ENCODE measurements at regions not wholly inside any gene's neighbourhood (a gene's known extent, or its start where the extent isn't known, plus 50 kb on each side); places are given as distances from the start of the nearest gene placed in this dataset.

DNA sequence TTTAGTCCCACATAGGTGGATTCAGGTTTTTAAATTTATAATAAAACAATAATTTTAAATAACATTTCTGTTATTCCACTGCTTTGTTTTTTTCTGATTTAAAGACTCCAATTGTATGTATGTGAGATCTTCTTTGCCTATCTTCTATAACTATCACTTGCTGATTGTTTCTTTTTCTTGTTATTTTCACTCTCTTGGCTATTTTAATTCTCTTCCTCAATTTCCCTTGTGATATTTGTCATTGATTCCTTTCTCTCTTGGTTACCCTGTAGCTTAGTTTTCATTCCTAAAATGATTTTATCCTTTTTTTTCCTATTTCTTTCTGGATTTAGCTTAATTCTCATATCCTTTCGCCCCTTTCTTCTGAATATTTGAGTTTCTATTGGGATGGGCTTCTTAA, 227.3 kb upstream of the TENT5A start:
- TF ChIP-seq, protein P1, sequence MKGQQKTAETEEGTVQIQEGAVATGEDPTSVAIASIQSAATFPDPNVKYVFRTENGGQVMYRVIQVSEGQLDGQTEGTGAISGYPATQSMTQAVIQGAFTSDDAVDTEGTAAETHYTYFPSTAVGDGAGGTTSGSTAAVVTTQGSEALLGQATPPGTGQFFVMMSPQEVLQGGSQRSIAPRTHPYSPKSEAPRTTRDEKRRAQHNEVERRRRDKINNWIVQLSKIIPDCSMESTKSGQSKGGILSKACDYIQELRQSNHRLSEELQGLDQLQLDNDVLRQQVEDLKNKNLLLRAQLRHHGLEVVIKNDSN (IDR thresholded peaks at IDR 0.05): no peak
- TF ChIP-seq, protein P2, sequence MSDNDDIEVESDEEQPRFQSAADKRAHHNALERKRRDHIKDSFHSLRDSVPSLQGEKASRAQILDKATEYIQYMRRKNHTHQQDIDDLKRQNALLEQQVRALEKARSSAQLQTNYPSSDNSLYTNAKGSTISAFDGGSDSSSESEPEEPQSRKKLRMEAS (IDR thresholded peaks at IDR 0.05): no peak
- TF ChIP-seq EP300 (IDR thresholded peaks at IDR 0.05; ENCODE audit: borderline replicate concordance): no peak
- no peak for TF ChIP-seq NFIC (IDR thresholded peaks at IDR 0.05)
- TF ChIP-seq, protein P3, sequence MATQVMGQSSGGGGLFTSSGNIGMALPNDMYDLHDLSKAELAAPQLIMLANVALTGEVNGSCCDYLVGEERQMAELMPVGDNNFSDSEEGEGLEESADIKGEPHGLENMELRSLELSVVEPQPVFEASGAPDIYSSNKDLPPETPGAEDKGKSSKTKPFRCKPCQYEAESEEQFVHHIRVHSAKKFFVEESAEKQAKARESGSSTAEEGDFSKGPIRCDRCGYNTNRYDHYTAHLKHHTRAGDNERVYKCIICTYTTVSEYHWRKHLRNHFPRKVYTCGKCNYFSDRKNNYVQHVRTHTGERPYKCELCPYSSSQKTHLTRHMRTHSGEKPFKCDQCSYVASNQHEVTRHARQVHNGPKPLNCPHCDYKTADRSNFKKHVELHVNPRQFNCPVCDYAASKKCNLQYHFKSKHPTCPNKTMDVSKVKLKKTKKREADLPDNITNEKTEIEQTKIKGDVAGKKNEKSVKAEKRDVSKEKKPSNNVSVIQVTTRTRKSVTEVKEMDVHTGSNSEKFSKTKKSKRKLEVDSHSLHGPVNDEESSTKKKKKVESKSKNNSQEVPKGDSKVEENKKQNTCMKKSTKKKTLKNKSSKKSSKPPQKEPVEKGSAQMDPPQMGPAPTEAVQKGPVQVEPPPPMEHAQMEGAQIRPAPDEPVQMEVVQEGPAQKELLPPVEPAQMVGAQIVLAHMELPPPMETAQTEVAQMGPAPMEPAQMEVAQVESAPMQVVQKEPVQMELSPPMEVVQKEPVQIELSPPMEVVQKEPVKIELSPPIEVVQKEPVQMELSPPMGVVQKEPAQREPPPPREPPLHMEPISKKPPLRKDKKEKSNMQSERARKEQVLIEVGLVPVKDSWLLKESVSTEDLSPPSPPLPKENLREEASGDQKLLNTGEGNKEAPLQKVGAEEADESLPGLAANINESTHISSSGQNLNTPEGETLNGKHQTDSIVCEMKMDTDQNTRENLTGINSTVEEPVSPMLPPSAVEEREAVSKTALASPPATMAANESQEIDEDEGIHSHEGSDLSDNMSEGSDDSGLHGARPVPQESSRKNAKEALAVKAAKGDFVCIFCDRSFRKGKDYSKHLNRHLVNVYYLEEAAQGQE (IDR thresholded peaks at IDR 0.05; ENCODE audit: low read depth): no peak
- no peak for TF ChIP-seq CREB1 (IDR thresholded peaks at IDR 0.05; ENCODE audit: low read depth)
- TF ChIP-seq YY1 (IDR thresholded peaks at IDR 0.05; ENCODE audit: low read depth): no peak
